Sigmoid colon (tissue), 6 donors: ENCODE measurements at regions not wholly inside any gene's neighbourhood (a gene's known extent, or its start where the extent isn't known, plus 50 kb on each side); places are given as distances from the start of the nearest gene placed in this dataset.

ENCODE experiments used
- DNase-seq: peaks from one replicate; pipeline ENCODE4 v3.0.0-alpha.2; 2019
- H3K27ac ChIP-seq, 4 donors: fragments of 200-600 bp; sonication (generic); one replicate each; pipeline ENCODE4 v1.5.1; 2016 to 2019; ENCODE audit warnings: mild to moderate bottlenecking in 1 of 4
- H3K27me3 ChIP-seq, 3 donors: fragments of 200-600 bp; sonication (generic); one replicate each; pipeline ENCODE4 v1.5.1; 2019; ENCODE audit warnings: mild to moderate bottlenecking in 1 of 3
- H3K36me3 ChIP-seq, 4 donors: fragments of 200-600 bp; sonication (generic); one replicate each; pipeline ENCODE4 v1.5.1; 2016 to 2019
- H3K4me1 ChIP-seq, 4 donors: fragments of 200-600 bp; sonication (generic); one replicate each; pipeline ENCODE4 v1.5.1; 2017 to 2019
- H3K4me3 ChIP-seq, 4 donors: fragments of 200-600 bp; sonication (generic); one replicate each; pipeline ENCODE4 v1.5.1; 2017 to 2019; ENCODE audit warnings: mild to moderate bottlenecking in 2 of 4, moderate library complexity in 1 of 4
- H3K9me3 ChIP-seq, 4 donors: fragments of 200-600 bp in 3 of 4; sonication (generic) in 3 of 4; one replicate each; pipeline versions ENCODE4 v1.5.1 to v1.6.1; 2013 to 2019
- EP300 ChIP-seq, 4 donors: sonication (generic); formaldehyde crosslinking; IDR thresholded peaks; one replicate each; pipeline ENCODE4 v1.6.1; 2017; ENCODE audit warnings: antibody characterized with exemption in 4 of 4
- POLR2A ChIP-seq, 2 donors: fragments of 450-650 bp; IDR thresholded peaks; one replicate each; pipeline ENCODE4 v1.6.1; 2016; ENCODE audit warnings: antibody characterized with exemption in 2 of 2, mild to moderate bottlenecking in 2 of 2, moderate library complexity in 2 of 2
- POLR2AphosphoS5 ChIP-seq, 4 donors: sonication (generic); formaldehyde crosslinking; IDR thresholded peaks; one replicate each; pipeline ENCODE4 v1.6.1; 2017; ENCODE audit warnings: antibody characterized with exemption in 4 of 4
- WGBS, 2 donors: extraction: QIAGEN DNeasy Blood & Tissue Kit; methylation state at CpG; one replicate each; pipeline ENCODE4 v1.1.7; 2013; 5-methylcytosine and 5-hydroxymethylcytosine counted together
- intact Hi-C: fragments of 100-400 bp; cut with DNase I; formaldehyde crosslinking; loops from one replicate; pipeline ENCODE4 v1.15.1; 2023
- TF ChIP-seq, protein P1 (sequence below), 4 experiments: fragments of 450-650 bp in 3 of 4; fragments of 200-600 bp in 1 of 4; IDR thresholded peaks; one replicate each; pipeline ENCODE4 v1.5.1; 2016 to 2019; ENCODE audit warnings: antibody characterized with exemption in 4 of 4, mild to moderate bottlenecking in 3 of 4, moderate library complexity in 2 of 4
- donor health status: healthy with polysubstance abuse.
- donor health status: healthy.

- Histone ChIP-seq H3K36me3 (no peaks in the 10 kb centered on the region), H3K27me3 (no peaks in the 10 kb centered on the region), H3K27ac (no peak overlapping the region), H3K4me1 (no peaks in the 10 kb centered on the region), H3K4me3 (no peak overlapping the region), H3K9me3 (no peaks in the 10 kb centered on the region)
- 91 to 94% methylated on average over 4 of the region's 4 CpGs for WGBS, 2 donors
- intact Hi-C loops, result no loop called here
- no peak for DNase-seq
- TF ChIP-seq EP300 (IDR thresholded peaks at IDR 0.05), result no peak
- TF ChIP-seq POLR2AphosphoS5 (IDR thresholded peaks at IDR 0.05), result no peak
- no peak for TF ChIP-seq POLR2A (IDR thresholded peaks at IDR 0.05)
- TF ChIP-seq, protein P1, sequence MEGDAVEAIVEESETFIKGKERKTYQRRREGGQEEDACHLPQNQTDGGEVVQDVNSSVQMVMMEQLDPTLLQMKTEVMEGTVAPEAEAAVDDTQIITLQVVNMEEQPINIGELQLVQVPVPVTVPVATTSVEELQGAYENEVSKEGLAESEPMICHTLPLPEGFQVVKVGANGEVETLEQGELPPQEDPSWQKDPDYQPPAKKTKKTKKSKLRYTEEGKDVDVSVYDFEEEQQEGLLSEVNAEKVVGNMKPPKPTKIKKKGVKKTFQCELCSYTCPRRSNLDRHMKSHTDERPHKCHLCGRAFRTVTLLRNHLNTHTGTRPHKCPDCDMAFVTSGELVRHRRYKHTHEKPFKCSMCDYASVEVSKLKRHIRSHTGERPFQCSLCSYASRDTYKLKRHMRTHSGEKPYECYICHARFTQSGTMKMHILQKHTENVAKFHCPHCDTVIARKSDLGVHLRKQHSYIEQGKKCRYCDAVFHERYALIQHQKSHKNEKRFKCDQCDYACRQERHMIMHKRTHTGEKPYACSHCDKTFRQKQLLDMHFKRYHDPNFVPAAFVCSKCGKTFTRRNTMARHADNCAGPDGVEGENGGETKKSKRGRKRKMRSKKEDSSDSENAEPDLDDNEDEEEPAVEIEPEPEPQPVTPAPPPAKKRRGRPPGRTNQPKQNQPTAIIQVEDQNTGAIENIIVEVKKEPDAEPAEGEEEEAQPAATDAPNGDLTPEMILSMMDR (IDR thresholded peaks at IDR 0.05), result no peak
These were observed 742.1 kb downstream of the LIG4 start for GRCh38 chr13:107473253-107473652.

GRCh38 chr13:107466326-107467099 is 748.8 kb downstream of the LIG4 start:
- intact Hi-C loops, result no loop called here
- Histone ChIP-seq H3K27me3 (no peaks in the 10 kb centered on the region), H3K27ac (no peak overlapping the region), H3K9me3 (no peaks in the 10 kb centered on the region), H3K36me3 (no peaks in the 10 kb centered on the region), H3K4me3 (no peak overlapping the region), H3K4me1 (no peaks in the 10 kb centered on the region)
- WGBS, 2 donors, result 21 to 52% methylated on average over 3 of the region's 3 CpGs
- no peak for DNase-seq
- TF ChIP-seq, protein P1 (IDR thresholded peaks at IDR 0.05), result no peak
- TF ChIP-seq EP300 (IDR thresholded peaks at IDR 0.05) (no peak), POLR2A (IDR thresholded peaks at IDR 0.05) (no peak), POLR2AphosphoS5 (IDR thresholded peaks at IDR 0.05) (no peak)

DNA sequence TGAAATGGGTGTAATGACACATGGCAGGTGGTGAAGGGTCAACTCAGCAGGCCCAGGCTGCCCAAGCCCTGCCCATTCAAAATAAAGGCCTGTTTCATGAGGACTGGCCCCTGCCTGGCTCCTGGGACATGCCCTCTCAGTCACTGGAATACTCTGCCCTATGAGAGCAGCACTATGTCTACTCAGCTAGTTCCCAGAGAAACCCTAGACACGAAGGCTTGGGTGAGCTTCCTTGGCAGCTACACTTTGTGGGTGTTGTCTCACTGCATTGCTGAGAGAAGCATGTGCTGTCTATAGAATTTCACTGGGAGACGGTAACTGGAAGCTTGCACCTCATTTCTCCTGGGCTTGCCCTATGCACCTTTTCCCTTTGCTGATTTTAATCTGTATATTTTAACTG is 752.8 kb downstream of the LIG4 start:
- WGBS, 2 donors, result 68 to 79% methylated on average over 2 of the region's 2 CpGs
- TF ChIP-seq EP300 (IDR thresholded peaks at IDR 0.05), result no peak
- no peak for TF ChIP-seq POLR2AphosphoS5 (IDR thresholded peaks at IDR 0.05)
- intact Hi-C loops, result no loop called here

DNA sequence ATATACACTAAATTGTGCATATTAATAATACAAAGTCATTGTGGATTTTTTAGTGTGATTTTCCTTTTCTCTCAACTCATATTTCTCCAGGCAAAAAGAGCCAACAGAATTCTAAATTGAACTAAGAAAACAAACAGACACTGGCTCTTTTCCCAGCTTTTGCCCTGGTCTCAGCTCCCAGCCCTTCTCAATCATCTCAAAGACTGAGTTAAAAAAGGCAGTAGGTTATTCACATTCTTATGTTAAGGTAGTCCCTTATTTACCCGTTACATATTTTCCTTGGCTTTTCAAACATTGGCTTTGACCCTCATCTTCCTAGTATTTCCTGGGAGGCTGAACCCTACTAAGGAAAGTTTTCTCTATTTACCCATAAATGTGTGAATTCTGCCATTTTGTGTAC is 753.6 kb downstream of the LIG4 start:
- intact Hi-C loops, result no loop called here
- WGBS, 2 donors, result 36 to 75% methylated on average over 1 of the region's 1 CpG
- Histone ChIP-seq H3K36me3 (no peaks in the 10 kb centered on the region), H3K4me1 (no peaks in the 10 kb centered on the region), H3K27ac (no peak overlapping the region), H3K9me3 (no peaks in the 10 kb centered on the region), H3K27me3 (no peaks in the 10 kb centered on the region), H3K4me3 (no peak overlapping the region)
- no peak for DNase-seq
- TF ChIP-seq, protein P1 (IDR thresholded peaks at IDR 0.05), result no peak
- no peak for TF ChIP-seq POLR2AphosphoS5 (IDR thresholded peaks at IDR 0.05)
- no peak for TF ChIP-seq EP300 (IDR thresholded peaks at IDR 0.05)
- TF ChIP-seq POLR2A (IDR thresholded peaks at IDR 0.05), result no peak

More for the DNA sequence above, 752.8 kb downstream of the LIG4 start:
- H3K27me3 ChIP-seq, result no peaks in the 10 kb centered on the region
- H3K4me3 ChIP-seq, result no peak overlapping the region
- no peak for DNase-seq
- H3K36me3 ChIP-seq, result no peaks in the 10 kb centered on the region
- no peak overlapping the region for H3K27ac ChIP-seq
- H3K9me3 ChIP-seq, result no peaks in the 10 kb centered on the region
- H3K4me1 ChIP-seq, result no peaks in the 10 kb centered on the region

- intact Hi-C loops, result no loop called here
- no peak overlapping the region for H3K27ac ChIP-seq
- no peak overlapping the region for H3K4me3 ChIP-seq
- no peaks in the 10 kb centered on the region for H3K36me3 ChIP-seq
- no peaks in the 10 kb centered on the region for H3K27me3 ChIP-seq
- 71 to 83% methylated on average over 3 of the region's 3 CpGs for WGBS, 2 donors
- no peaks in the 10 kb centered on the region for H3K9me3 ChIP-seq
- TF ChIP-seq POLR2A (IDR thresholded peaks at IDR 0.05), result no peak
- TF ChIP-seq EP300 (IDR thresholded peaks at IDR 0.05), result no peak
- H3K4me1 ChIP-seq, result no peaks in the 10 kb centered on the region
- no peak for DNase-seq
These were observed 755.9 kb downstream of the LIG4 start for GRCh38 chr13:107459430-107459829.

DNA sequence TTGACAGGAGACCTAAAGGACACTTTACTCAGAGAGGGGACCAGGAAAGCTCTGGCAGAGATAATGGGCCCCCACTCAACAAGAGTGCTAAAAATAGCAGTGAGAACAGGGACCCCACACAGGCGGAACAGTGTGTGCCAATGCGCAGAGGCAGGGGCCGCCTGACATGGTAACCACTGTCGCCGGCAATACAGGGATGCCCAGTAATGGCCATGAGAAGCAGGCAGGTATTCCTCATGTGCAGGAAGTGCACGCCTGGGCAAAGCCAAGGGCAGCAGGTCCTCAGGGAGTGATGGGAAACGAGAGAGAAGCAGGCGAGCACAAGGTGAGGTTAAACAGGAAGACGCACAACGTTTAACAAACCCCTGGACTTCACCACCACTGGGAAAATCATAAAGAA is 757.1 kb downstream of the LIG4 start:
- no peak for TF ChIP-seq EP300 (IDR thresholded peaks at IDR 0.05)
- TF ChIP-seq, protein P1 (IDR thresholded peaks at IDR 0.05), result no peak
- no peak for TF ChIP-seq POLR2AphosphoS5 (IDR thresholded peaks at IDR 0.05)
- TF ChIP-seq POLR2A (IDR thresholded peaks at IDR 0.05), result no peak
- H3K4me1 ChIP-seq, result no peaks in the 10 kb centered on the region
- no peak for DNase-seq
- H3K4me3 ChIP-seq, result no peak overlapping the region
- H3K27ac ChIP-seq, result no peak overlapping the region
- intact Hi-C loops, result no loop called here
- H3K36me3 ChIP-seq, result no peaks in the 10 kb centered on the region
- H3K9me3 ChIP-seq, result no peaks in the 10 kb centered on the region
- 79 to 83% methylated on average over 10 of the region's 10 CpGs for WGBS, 2 donors
- H3K27me3 ChIP-seq, result no peaks in the 10 kb centered on the region
